ENCODE measurements at regions not wholly inside any gene's neighbourhood (a gene's known extent, or its start where the extent isn't known, plus 50 kb on each side); places are given as distances from the start of the nearest gene placed in this dataset.

GRCh38 chr1:82628887-82629286 lies 828.2 kb downstream of the ADGRL2 start:
- TF ChIP-seq EZH2 (IDR thresholded peaks at IDR 0.05; ENCODE audit: borderline replicate concordance, low read depth, low read length, poor library complexity, severe bottlenecking) = no peak
- TF ChIP-seq CTCF (conservative IDR thresholded peaks at IDR 0.05; ENCODE audit: low read depth, low read length) = no peak

Data from A673 (cell line).